ENCODE measurements at regions not wholly inside any gene's neighbourhood (a gene's known extent, or its start where the extent isn't known, plus 50 kb on each side); places are given as distances from the start of the nearest gene placed in this dataset.

GRCh38 chr2:51108794-51109193, 76.9 kb upstream of the NRXN1 start:
- no peak for DNase-seq (ENCODE audit: low read depth)

- DNase-seq (ENCODE audit: low read depth): no peak
These were observed 75.9 kb upstream of the NRXN1 start for GRCh38 chr2:51107841-51108240.

- no peak for DNase-seq (ENCODE audit: low read depth)
These were observed 73.9 kb upstream of the NRXN1 start for GRCh38 chr2:51105811-51106210.

- DNase-seq (ENCODE audit: low read depth): peak; percentile 38
These were observed 71.3 kb upstream of the NRXN1 start for GRCh38 chr2:51103205-51103604.

GRCh38 chr2:51093016-51093415, 61.1 kb upstream of the NRXN1 start:
- no peak for DNase-seq (ENCODE audit: low read depth)

GRCh38 chr2:51085420-51086068, 53.6 kb upstream of the NRXN1 start:
- no peak for DNase-seq (ENCODE audit: low read depth)

- DNase-seq (ENCODE audit: low read depth): no peak
These were observed 52.8 kb upstream of the NRXN1 start for GRCh38 chr2:51084750-51085149.

All from stromal cell of bone marrow (primary cell).